ENCODE measurements at regions not wholly inside any gene's neighbourhood (a gene's known extent, or its start where the extent isn't known, plus 50 kb on each side); places are given as distances from the start of the nearest gene placed in this dataset.

DNA sequence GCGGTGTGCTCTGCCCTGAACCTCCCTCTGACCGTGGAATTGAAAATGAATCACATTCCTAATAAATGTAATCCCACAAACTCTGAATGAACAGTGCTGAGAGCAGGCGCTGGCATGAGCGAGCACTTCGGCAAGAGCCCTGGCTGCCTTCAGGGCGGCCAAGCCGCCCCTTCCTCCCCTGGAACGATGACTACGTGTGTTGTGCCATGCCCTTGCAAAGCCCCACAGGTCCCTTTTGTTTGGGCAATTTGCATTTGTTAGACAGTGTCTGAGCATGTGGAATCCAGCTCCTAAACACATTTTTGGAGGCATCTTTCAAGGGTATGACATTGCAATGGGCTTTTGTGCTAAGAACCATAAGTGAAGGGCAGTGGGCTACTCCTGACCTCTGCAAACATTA, 95.6 kb upstream of the MKI67 start:
- TF ChIP-seq, protein P1, sequence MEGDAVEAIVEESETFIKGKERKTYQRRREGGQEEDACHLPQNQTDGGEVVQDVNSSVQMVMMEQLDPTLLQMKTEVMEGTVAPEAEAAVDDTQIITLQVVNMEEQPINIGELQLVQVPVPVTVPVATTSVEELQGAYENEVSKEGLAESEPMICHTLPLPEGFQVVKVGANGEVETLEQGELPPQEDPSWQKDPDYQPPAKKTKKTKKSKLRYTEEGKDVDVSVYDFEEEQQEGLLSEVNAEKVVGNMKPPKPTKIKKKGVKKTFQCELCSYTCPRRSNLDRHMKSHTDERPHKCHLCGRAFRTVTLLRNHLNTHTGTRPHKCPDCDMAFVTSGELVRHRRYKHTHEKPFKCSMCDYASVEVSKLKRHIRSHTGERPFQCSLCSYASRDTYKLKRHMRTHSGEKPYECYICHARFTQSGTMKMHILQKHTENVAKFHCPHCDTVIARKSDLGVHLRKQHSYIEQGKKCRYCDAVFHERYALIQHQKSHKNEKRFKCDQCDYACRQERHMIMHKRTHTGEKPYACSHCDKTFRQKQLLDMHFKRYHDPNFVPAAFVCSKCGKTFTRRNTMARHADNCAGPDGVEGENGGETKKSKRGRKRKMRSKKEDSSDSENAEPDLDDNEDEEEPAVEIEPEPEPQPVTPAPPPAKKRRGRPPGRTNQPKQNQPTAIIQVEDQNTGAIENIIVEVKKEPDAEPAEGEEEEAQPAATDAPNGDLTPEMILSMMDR (IDR thresholded peaks at IDR 0.05) = no peak
- TF ChIP-seq POLR2A (IDR thresholded peaks at IDR 0.05) = no peak
